WERI-Rb-1 (cell line): ENCODE measurements at regions not wholly inside any gene's neighbourhood (a gene's known extent, or its start where the extent isn't known, plus 50 kb on each side); places are given as distances from the start of the nearest gene placed in this dataset.
A peak's percentile ranks its signal among the peaks of the same experiment; 100 is the strongest.

Source experiments
- DNase-seq: peaks from one replicate; pipeline ENCODE4 v3.0.0-alpha.2; 2020
- H3K27ac ChIP-seq: fragments of 250-450 bp; sonication (Bioruptor Pico); 2 replicates; pipeline ENCODE4 v1.5.1; 2020; ENCODE audit warnings: mild to moderate bottlenecking, moderate library complexity
- H3K27me3 ChIP-seq: fragments of 250-450 bp; sonication (Bioruptor Pico); 2 replicates; pipeline ENCODE4 v1.5.1; 2021; ENCODE audit warnings: mild to moderate bottlenecking, low read depth, moderate library complexity; ENCODE audit not compliant: insufficient read depth, severe bottlenecking
- H3K36me3 ChIP-seq: fragments of 250-450 bp; sonication (Bioruptor Pico); 2 replicates; pipeline ENCODE4 v1.5.1; 2020; ENCODE audit warnings: mild to moderate bottlenecking, moderate library complexity
- H3K4me3 ChIP-seq: 2 replicates; pipeline ENCODE4 v1.5.1; 2011; ENCODE audit warnings: low read depth, mild to moderate bottlenecking, control low read depth, low read length
- H3K9me3 ChIP-seq: fragments of 250-450 bp; sonication (Bioruptor Pico); 2 replicates; pipeline ENCODE4 v1.5.1; 2021; ENCODE audit warnings: mild to moderate bottlenecking, moderate library complexity; ENCODE audit not compliant: severe bottlenecking
- TF ChIP-seq, protein P1 (sequence below): IDR thresholded peaks from 2 replicates; pipeline ENCODE4 v1.5.1; 2011; ENCODE audit warnings: low read depth, mild to moderate bottlenecking, control low read depth, inconsistent platforms, low read length

- no peak overlapping the region for H3K27ac ChIP-seq
- no peaks in the 10 kb centered on the region for H3K9me3 ChIP-seq
- H3K36me3 ChIP-seq, result no peaks in the 10 kb centered on the region
- no peak for DNase-seq
- TF ChIP-seq, protein P1, sequence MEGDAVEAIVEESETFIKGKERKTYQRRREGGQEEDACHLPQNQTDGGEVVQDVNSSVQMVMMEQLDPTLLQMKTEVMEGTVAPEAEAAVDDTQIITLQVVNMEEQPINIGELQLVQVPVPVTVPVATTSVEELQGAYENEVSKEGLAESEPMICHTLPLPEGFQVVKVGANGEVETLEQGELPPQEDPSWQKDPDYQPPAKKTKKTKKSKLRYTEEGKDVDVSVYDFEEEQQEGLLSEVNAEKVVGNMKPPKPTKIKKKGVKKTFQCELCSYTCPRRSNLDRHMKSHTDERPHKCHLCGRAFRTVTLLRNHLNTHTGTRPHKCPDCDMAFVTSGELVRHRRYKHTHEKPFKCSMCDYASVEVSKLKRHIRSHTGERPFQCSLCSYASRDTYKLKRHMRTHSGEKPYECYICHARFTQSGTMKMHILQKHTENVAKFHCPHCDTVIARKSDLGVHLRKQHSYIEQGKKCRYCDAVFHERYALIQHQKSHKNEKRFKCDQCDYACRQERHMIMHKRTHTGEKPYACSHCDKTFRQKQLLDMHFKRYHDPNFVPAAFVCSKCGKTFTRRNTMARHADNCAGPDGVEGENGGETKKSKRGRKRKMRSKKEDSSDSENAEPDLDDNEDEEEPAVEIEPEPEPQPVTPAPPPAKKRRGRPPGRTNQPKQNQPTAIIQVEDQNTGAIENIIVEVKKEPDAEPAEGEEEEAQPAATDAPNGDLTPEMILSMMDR, result no peak
- H3K4me3 ChIP-seq, result no peak overlapping the region
- H3K27me3 ChIP-seq, result no peaks in the 10 kb centered on the region
Measured at GRCh38 chr4:141909541-141909940, 273.2 kb downstream of the IL15 start.

- TF ChIP-seq, protein P1, result no peak
- Histone ChIP-seq H3K9me3 (no peaks in the 10 kb centered on the region), H3K4me3 (no peak overlapping the region), H3K36me3 (no peaks in the 10 kb centered on the region), H3K27ac (no peak overlapping the region), H3K27me3 (no peaks in the 10 kb centered on the region)
- peak; percentile 45 for DNase-seq
Measured at GRCh38 chr4:141912831-141913230, 276.4 kb downstream of the IL15 start.

GRCh38 chr4:141913928-141914327 is 277.5 kb downstream of the IL15 start:
- no peaks in the 10 kb centered on the region for H3K9me3 ChIP-seq
- no peak overlapping the region for H3K4me3 ChIP-seq
- TF ChIP-seq, protein P1, result no peak
- no peaks in the 10 kb centered on the region for H3K27me3 ChIP-seq
- no peak overlapping the region for H3K27ac ChIP-seq
- no peaks in the 10 kb centered on the region for H3K36me3 ChIP-seq
- DNase-seq, result no peak

DNA sequence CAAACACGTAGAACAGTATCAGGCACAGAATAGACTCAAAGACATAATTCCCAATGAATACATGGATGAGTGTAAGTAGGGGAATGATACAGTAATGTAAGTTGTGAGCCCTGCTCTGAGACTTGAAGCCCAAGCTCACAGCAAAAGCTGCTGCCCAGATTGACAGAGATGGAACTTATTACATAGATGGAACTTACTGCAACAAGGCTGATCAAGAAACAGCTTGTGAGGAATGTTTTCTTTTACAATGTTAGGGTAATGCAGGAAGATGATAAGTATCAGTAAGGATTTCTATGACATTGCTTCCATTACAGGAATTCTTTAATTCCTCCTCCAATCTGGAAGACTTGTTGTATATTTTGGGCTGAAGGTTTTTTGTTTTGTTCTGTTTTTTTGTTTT is 278.4 kb downstream of the IL15 start:
- H3K27ac ChIP-seq, result no peak overlapping the region
- no peak overlapping the region for H3K4me3 ChIP-seq
- no peak for DNase-seq
- H3K36me3 ChIP-seq, result no peaks in the 10 kb centered on the region
- H3K9me3 ChIP-seq, result no peaks in the 10 kb centered on the region
- no peaks in the 10 kb centered on the region for H3K27me3 ChIP-seq
- TF ChIP-seq, protein P1, result no peak

- Histone ChIP-seq H3K36me3 (no peaks in the 10 kb centered on the region), H3K27me3 (no peaks in the 10 kb centered on the region), H3K27ac (no peak overlapping the region), H3K9me3 (no peaks in the 10 kb centered on the region), H3K4me3 (no peak overlapping the region)
- no peak for DNase-seq
- TF ChIP-seq, protein P1, result no peak
Measured at GRCh38 chr4:141919649-141920048, 283.3 kb downstream of the IL15 start.

- no peaks in the 10 kb centered on the region for H3K36me3 ChIP-seq
- DNase-seq, result no peak
- H3K4me3 ChIP-seq, result no peak overlapping the region
- H3K9me3 ChIP-seq, result no peaks in the 10 kb centered on the region
- TF ChIP-seq, protein P1, result no peak
- no peaks in the 10 kb centered on the region for H3K27me3 ChIP-seq
- H3K27ac ChIP-seq, result no peak overlapping the region
Measured at GRCh38 chr4:141921293-141921692, 284.9 kb downstream of the IL15 start.
